B cell (primary cell): ENCODE measurements at regions not wholly inside any gene's neighbourhood (a gene's known extent, or its start where the extent isn't known, plus 50 kb on each side); places are given as distances from the start of the nearest gene placed in this dataset.
"Not testable (repeated sequence)": the region's sequence is repeated elsewhere in the genome, so short reads cannot be mapped to it uniquely, and the experiment has no call there.

Experiments used
- EZH2 ChIP-seq: IDR thresholded peaks from 2 replicates; pipeline ENCODE4 v1.6.1; 2012; ENCODE audit warnings: borderline replicate concordance, low read depth, mild to moderate bottlenecking, moderate library complexity, low read length; ENCODE audit not compliant: insufficient read depth, poor library complexity, severe bottlenecking
- TF ChIP-seq, protein P1 (sequence below): fragments of 200-600 bp; IDR thresholded peaks from one replicate; pipeline ENCODE4 v1.8.0; 2022; ENCODE audit warnings: antibody characterized with exemption, mild to moderate bottlenecking

DNA sequence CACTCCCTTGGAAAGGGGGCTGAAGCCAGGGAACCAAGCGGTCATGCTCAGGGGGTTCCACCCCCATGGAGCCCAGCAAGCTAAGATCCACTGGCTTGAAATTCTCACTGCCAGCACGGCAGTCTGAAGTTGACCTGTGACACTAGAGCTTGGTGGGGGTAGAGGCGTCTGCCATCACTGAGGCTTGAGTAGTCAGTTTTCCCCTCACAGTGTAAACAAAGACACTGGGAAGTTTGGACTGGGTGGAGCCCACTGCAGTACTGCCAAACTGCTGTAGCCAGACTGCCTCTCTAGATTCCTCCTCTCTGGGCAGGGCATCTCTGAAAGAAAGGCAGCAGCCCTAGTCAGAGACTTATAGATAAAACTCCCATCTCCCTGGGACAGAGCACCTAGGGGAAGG, 215.6 kb upstream of the USP24 start:
- TF ChIP-seq, protein P1, sequence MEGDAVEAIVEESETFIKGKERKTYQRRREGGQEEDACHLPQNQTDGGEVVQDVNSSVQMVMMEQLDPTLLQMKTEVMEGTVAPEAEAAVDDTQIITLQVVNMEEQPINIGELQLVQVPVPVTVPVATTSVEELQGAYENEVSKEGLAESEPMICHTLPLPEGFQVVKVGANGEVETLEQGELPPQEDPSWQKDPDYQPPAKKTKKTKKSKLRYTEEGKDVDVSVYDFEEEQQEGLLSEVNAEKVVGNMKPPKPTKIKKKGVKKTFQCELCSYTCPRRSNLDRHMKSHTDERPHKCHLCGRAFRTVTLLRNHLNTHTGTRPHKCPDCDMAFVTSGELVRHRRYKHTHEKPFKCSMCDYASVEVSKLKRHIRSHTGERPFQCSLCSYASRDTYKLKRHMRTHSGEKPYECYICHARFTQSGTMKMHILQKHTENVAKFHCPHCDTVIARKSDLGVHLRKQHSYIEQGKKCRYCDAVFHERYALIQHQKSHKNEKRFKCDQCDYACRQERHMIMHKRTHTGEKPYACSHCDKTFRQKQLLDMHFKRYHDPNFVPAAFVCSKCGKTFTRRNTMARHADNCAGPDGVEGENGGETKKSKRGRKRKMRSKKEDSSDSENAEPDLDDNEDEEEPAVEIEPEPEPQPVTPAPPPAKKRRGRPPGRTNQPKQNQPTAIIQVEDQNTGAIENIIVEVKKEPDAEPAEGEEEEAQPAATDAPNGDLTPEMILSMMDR = not testable (repeated sequence)
- not testable (repeated sequence) for TF ChIP-seq EZH2
